Thyroid gland (tissue), 4 donors: ENCODE measurements at regions not wholly inside any gene's neighbourhood (a gene's known extent, or its start where the extent isn't known, plus 50 kb on each side); places are given as distances from the start of the nearest gene placed in this dataset.

Experiments
- DNase-seq, 2 donors: peaks; one replicate each; pipeline ENCODE4 v3.0.0-alpha.2; 2019
- H3K27ac ChIP-seq, 3 donors: fragments of 200-600 bp; sonication (generic); 1 replicate in 2 of 3; 2 replicates in 1 of 3; pipeline ENCODE4 v1.5.1; 2016 to 2019; ENCODE audit warnings: mild to moderate bottlenecking in 1 of 3, moderate library complexity in 1 of 3
- H3K27me3 ChIP-seq: fragments of 200-600 bp; sonication (generic); one replicate; pipeline ENCODE4 v1.5.1; 2019
- H3K36me3 ChIP-seq, 2 donors: fragments of 200-600 bp; sonication (generic); one replicate each; pipeline ENCODE4 v1.5.1; 2016 to 2019
- H3K4me1 ChIP-seq, 2 donors: fragments of 200-600 bp; sonication (generic); one replicate each; pipeline ENCODE4 v1.5.1; 2017 to 2019
- H3K4me3 ChIP-seq, 3 donors: fragments of 200-600 bp; sonication (generic); replicated peaks in 1 of 3; 1 replicate in 2 of 3; 2 replicates in 1 of 3; pipeline ENCODE4 v1.5.1; 2016; ENCODE audit warnings: mild to moderate bottlenecking in 1 of 3
- H3K9me3 ChIP-seq: fragments of 200-600 bp; sonication (generic); one replicate; pipeline ENCODE4 v1.5.1; 2017
- CTCF ChIP-seq, 6 experiments: fragments of 200-600 bp in 3 of 6; fragments of 450-650 bp in 3 of 6; sonication (generic) in 3 of 6; IDR thresholded peaks; one replicate each; pipeline ENCODE4 v1.5.1; 2016 to 2019; ENCODE audit warnings: antibody characterized with exemption in 6 of 6, mild to moderate bottlenecking in 2 of 6, inconsistent platforms in 1 of 6, moderate library complexity in 1 of 6
- POLR2A ChIP-seq, 2 donors: fragments of 450-650 bp; IDR thresholded peaks; one replicate each; pipeline ENCODE4 v1.6.1; 2017; ENCODE audit warnings: antibody characterized with exemption in 2 of 2, mild to moderate bottlenecking in 2 of 2, moderate library complexity in 1 of 2
- WGBS, 2 donors: methylation state at CpG; one replicate each; pipeline ENCODE4 v1.1.5; 2017; 5-methylcytosine and 5-hydroxymethylcytosine counted together
- intact Hi-C: fragments of 100-400 bp; cut with DNase I; formaldehyde crosslinking; loops from one replicate; pipeline ENCODE4 v1.15.1; 2023

- Histone ChIP-seq H3K27me3 (no peaks in the 10 kb centered on the region), H3K4me1 (no peaks in the 10 kb centered on the region), H3K9me3 (no peaks in the 10 kb centered on the region), H3K27ac (no peak overlapping the region), H3K36me3 (no peaks in the 10 kb centered on the region), H3K4me3 (no peak overlapping the region)
- no peak for DNase-seq
- TF ChIP-seq POLR2A (IDR thresholded peaks at IDR 0.05), result no peak
- TF ChIP-seq CTCF (IDR thresholded peaks at IDR 0.05), result no peak
- 86 to 91% methylated on average over 2 of the region's 2 CpGs for WGBS, 2 donors
- intact Hi-C loops, result no loop called here
Observed at GRCh38 chr6:15716889-15717288, 54.1 kb upstream of the DTNBP1 start.

DNA sequence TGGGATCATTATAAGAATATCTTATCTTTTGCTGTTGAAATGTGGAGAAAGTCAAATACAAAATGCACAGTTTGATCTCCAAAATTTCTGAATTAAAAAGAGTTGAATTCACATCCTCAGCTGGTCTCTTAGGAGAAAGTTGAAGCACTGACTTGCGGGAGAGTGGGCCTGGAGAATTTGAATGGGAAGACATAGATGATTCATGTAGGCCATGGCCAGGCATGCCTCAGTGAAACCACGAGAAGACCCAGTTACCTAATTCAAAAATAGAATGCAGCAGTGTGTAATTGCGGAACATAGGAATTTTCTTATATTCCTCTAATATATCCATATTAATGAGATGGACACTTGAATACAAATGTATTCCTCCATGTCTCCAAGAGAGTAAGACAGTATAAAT lies 53.0 kb upstream of the DTNBP1 start:
- intact Hi-C loops, result no loop called here
- no peaks in the 10 kb centered on the region for H3K4me1 ChIP-seq

GRCh38 chr6:15715060-15715459 lies 52.2 kb upstream of the DTNBP1 start:
- Histone ChIP-seq H3K4me1 (no peaks in the 10 kb centered on the region), H3K36me3 (no peaks in the 10 kb centered on the region), H3K27me3 (no peaks in the 10 kb centered on the region), H3K9me3 (no peaks in the 10 kb centered on the region), H3K27ac (no peak overlapping the region), H3K4me3 (no peak overlapping the region)
- no peak for DNase-seq
- WGBS, 2 donors, result 71 to 89% methylated on average over 3 of the region's 3 CpGs
- no peak for TF ChIP-seq POLR2A (IDR thresholded peaks at IDR 0.05)
- TF ChIP-seq CTCF (IDR thresholded peaks at IDR 0.05), result no peak
- intact Hi-C loops, result no loop called here

More for the DNA sequence above, 53.0 kb upstream of the DTNBP1 start:
- no peak overlapping the region for H3K4me3 ChIP-seq
- no peak for DNase-seq
- no peak overlapping the region for H3K27ac ChIP-seq
- TF ChIP-seq CTCF (IDR thresholded peaks at IDR 0.05), result no peak
- H3K9me3 ChIP-seq, result no peaks in the 10 kb centered on the region
- H3K27me3 ChIP-seq, result no peaks in the 10 kb centered on the region
- no peaks in the 10 kb centered on the region for H3K36me3 ChIP-seq
- whole genome bisulfite sequencing, 2 donors, result 92 to 96% methylated on average over 3 of the region's 3 CpGs

DNA sequence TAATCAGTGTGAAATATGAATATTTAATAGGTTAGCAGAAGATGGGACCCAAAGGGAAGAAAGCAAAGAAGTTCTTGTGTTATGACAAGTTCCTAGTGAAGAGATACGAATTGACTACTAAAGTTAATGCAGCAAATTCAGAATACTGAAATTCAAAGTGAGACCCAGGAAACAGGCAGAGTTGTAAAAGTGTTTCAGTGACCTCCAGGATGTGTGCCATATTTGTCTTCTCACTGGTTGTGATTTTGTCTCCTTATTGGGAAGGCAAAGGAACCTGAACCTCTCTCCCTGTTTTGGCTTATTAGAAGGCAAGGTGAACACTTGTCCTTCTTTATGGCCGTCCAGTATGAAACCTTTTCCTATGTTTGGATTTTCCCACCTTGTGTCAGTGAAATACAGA lies 51.8 kb upstream of the DTNBP1 start:
- TF ChIP-seq POLR2A (IDR thresholded peaks at IDR 0.05) (no peak), CTCF (IDR thresholded peaks at IDR 0.05) (no peak)
- Histone ChIP-seq H3K9me3 (no peaks in the 10 kb centered on the region), H3K27ac (no peak overlapping the region), H3K4me3 (no peak overlapping the region), H3K36me3 (no peaks in the 10 kb centered on the region), H3K4me1 (no peaks in the 10 kb centered on the region), H3K27me3 (no peaks in the 10 kb centered on the region)
- 86 to 89% methylated on average over 2 of the region's 2 CpGs for WGBS, 2 donors
- intact Hi-C loops, result no loop called here
- DNase-seq, result no peak

DNA sequence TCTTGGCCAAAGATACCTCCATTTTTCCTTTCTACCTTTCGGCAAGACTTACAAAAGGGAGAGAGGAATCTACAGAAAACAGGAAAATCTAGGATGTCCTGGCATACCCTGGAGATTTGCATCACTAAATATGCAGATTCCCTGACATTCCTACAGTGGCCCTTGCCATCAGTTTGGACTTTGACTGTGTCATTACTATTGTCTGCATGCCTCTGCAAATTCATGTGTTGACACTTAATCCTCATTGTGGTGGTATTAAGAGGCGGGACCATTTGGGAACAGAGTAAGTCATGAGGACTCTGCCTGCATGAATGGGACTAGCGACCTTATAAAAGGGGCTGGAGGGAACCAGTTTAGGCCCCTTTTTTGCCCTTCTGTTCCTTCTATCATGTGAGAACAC lies 50.5 kb upstream of the DTNBP1 start:
- Histone ChIP-seq H3K4me1 (no peaks in the 10 kb centered on the region), H3K4me3 (no peak overlapping the region), H3K36me3 (no peaks in the 10 kb centered on the region), H3K9me3 (no peaks in the 10 kb centered on the region), H3K27ac (no peak overlapping the region), H3K27me3 (no peaks in the 10 kb centered on the region)
- 58 to 75% methylated on average over 3 of the region's 3 CpGs for WGBS, 2 donors
- no peak for DNase-seq
- intact Hi-C loops, result no loop called here
- TF ChIP-seq POLR2A (IDR thresholded peaks at IDR 0.05) (no peak), CTCF (IDR thresholded peaks at IDR 0.05) (no peak)
